ENCODE measurements at regions not wholly inside any gene's neighbourhood (a gene's known extent, or its start where the extent isn't known, plus 50 kb on each side); places are given as distances from the start of the nearest gene placed in this dataset.

DNA sequence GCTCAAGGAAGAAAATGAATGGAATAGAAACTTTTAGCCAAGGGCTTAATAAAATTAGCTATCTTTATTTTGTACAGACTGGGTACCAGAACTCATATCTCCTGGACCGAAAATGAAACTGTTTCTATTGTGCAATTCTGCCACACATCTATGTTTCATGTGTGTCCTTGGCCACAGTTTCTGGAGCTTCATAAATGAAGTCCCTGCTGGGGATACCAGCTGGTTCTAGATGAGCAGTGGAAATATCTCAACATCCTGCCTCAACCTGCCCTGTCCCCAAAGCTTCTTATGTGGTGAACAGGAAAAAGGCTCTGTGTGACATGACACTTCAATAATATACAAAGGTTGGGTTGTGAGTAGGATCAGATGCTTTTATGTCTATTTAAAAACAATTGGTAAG is 310.1 kb upstream of the SORCS1 start:
- DNase-seq (ENCODE audit: low spot score) = no peak
- H3K4me3 ChIP-seq = no peak overlapping the region
- no peak overlapping the region for H2AFZ ChIP-seq
- no peak for TF ChIP-seq EZH2 (IDR thresholded peaks at IDR 0.05; ENCODE audit: borderline replicate concordance)
- TF ChIP-seq EZH2phosphoT487 (IDR thresholded peaks at IDR 0.05; ENCODE audit: low read depth, severe bottlenecking, unreplicated experiment) = no peak
- TF ChIP-seq, protein P1, sequence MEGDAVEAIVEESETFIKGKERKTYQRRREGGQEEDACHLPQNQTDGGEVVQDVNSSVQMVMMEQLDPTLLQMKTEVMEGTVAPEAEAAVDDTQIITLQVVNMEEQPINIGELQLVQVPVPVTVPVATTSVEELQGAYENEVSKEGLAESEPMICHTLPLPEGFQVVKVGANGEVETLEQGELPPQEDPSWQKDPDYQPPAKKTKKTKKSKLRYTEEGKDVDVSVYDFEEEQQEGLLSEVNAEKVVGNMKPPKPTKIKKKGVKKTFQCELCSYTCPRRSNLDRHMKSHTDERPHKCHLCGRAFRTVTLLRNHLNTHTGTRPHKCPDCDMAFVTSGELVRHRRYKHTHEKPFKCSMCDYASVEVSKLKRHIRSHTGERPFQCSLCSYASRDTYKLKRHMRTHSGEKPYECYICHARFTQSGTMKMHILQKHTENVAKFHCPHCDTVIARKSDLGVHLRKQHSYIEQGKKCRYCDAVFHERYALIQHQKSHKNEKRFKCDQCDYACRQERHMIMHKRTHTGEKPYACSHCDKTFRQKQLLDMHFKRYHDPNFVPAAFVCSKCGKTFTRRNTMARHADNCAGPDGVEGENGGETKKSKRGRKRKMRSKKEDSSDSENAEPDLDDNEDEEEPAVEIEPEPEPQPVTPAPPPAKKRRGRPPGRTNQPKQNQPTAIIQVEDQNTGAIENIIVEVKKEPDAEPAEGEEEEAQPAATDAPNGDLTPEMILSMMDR (IDR thresholded peaks at IDR 0.05; ENCODE audit: poor library complexity) = no peak
- H3K9me2 ChIP-seq (replicated peaks; ENCODE audit: insufficient read depth) = no peaks in the 10 kb centered on the region
- no peak overlapping the region for H3K4me2 ChIP-seq
- H3K9me3 ChIP-seq (ENCODE audit: low read depth) = no peaks in the 10 kb centered on the region
- WGBS (ENCODE audit: low lambda C conversion rate, missing lambda C conversion rate) = 96% methylated on average over 1 of the region's 1 CpG
- H3K27ac ChIP-seq = no peak overlapping the region
- no peaks in the 10 kb centered on the region for H3K79me2 ChIP-seq
- H3K4me1 ChIP-seq (ENCODE audit: insufficient read depth) = no peaks in the 10 kb centered on the region
- H3K27me3 ChIP-seq = no peaks in the 10 kb centered on the region
- H3K36me3 ChIP-seq (replicated peaks; ENCODE audit: insufficient read depth, low read depth) = no peaks in the 10 kb centered on the region
- no peaks in the 10 kb centered on the region for H4K20me1 ChIP-seq (ENCODE audit: insufficient read depth, poor library complexity, severe bottlenecking)

DNA sequence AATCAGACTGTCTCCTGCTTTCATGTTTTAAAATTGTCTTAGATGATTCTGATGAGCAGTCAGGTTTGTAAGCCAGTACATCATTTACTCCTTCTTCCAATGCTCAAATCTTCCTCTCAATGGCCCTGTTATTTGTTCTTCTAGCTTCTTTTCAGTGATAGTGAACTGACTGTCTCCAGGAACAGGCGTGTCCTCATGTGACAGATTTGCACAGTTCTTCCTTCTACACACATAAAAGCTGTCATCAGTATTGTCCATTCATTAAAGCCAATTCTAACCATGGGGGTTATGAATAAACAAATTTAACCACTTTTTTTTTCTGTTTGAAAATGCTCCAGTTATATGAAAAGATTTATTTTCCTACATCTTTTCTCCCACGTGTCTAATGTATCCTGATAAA is 308.7 kb upstream of the SORCS1 start:
- H3K36me3 ChIP-seq (replicated peaks; ENCODE audit: insufficient read depth, low read depth) = no peaks in the 10 kb centered on the region
- H3K4me1 ChIP-seq (ENCODE audit: insufficient read depth) = no peaks in the 10 kb centered on the region
- no peaks in the 10 kb centered on the region for H3K9me2 ChIP-seq (replicated peaks; ENCODE audit: insufficient read depth)
- no peak overlapping the region for H3K27ac ChIP-seq
- TF ChIP-seq, protein P1 (IDR thresholded peaks at IDR 0.05; ENCODE audit: poor library complexity) = no peak
- no peak for TF ChIP-seq EZH2phosphoT487 (IDR thresholded peaks at IDR 0.05; ENCODE audit: low read depth, severe bottlenecking, unreplicated experiment)
- no peak for TF ChIP-seq EZH2 (IDR thresholded peaks at IDR 0.05; ENCODE audit: borderline replicate concordance)
- no peak for DNase-seq (ENCODE audit: low spot score)
- no peak overlapping the region for H2AFZ ChIP-seq
- H3K79me2 ChIP-seq = no peaks in the 10 kb centered on the region
- no peak overlapping the region for H3K4me2 ChIP-seq
- H3K4me3 ChIP-seq = no peak overlapping the region
- 76% methylated on average over 2 of the region's 2 CpGs for WGBS (ENCODE audit: low lambda C conversion rate, missing lambda C conversion rate)
- H3K27me3 ChIP-seq = no peaks in the 10 kb centered on the region
- H4K20me1 ChIP-seq (ENCODE audit: insufficient read depth, poor library complexity, severe bottlenecking) = no peaks in the 10 kb centered on the region
- no peaks in the 10 kb centered on the region for H3K9me3 ChIP-seq (ENCODE audit: low read depth)

DNA sequence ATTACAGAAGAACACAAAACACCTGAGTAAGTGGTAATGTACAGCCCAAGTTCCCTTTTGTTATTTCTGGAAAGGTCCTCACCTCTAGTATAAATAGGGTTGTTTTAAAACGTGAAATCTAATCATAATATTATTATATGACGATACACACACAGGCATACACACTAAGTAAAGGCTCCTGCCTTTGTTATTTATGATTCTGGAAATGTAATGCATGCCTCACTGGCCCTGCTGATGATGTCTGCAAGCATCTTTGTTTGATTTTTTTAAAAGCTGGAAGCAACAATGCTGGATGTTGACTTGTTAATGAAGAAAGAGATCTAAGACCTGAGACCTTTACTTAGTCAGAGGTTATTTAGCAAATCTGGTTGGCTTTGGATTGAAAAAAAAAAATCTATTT is 307.4 kb upstream of the SORCS1 start:
- H3K27ac ChIP-seq = no peak overlapping the region
- no peaks in the 10 kb centered on the region for H4K20me1 ChIP-seq (ENCODE audit: insufficient read depth, poor library complexity, severe bottlenecking)
- no peaks in the 10 kb centered on the region for H3K9me3 ChIP-seq (ENCODE audit: low read depth)
- H3K4me1 ChIP-seq (ENCODE audit: insufficient read depth) = no peaks in the 10 kb centered on the region
- no peak overlapping the region for H2AFZ ChIP-seq
- 80% methylated on average over 2 of the region's 2 CpGs for WGBS (ENCODE audit: low lambda C conversion rate, missing lambda C conversion rate)
- H3K4me3 ChIP-seq = no peak overlapping the region
- H3K27me3 ChIP-seq = no peaks in the 10 kb centered on the region
- no peaks in the 10 kb centered on the region for H3K9me2 ChIP-seq (replicated peaks; ENCODE audit: insufficient read depth)
- H3K36me3 ChIP-seq (replicated peaks; ENCODE audit: insufficient read depth, low read depth) = no peaks in the 10 kb centered on the region
- TF ChIP-seq, protein P1 (IDR thresholded peaks at IDR 0.05; ENCODE audit: poor library complexity) = no peak
- TF ChIP-seq EZH2 (IDR thresholded peaks at IDR 0.05; ENCODE audit: borderline replicate concordance) (no peak), EZH2phosphoT487 (IDR thresholded peaks at IDR 0.05; ENCODE audit: low read depth, severe bottlenecking, unreplicated experiment) (no peak)
- no peaks in the 10 kb centered on the region for H3K79me2 ChIP-seq
- no peak overlapping the region for H3K4me2 ChIP-seq
- DNase-seq (ENCODE audit: low spot score) = no peak

DNA sequence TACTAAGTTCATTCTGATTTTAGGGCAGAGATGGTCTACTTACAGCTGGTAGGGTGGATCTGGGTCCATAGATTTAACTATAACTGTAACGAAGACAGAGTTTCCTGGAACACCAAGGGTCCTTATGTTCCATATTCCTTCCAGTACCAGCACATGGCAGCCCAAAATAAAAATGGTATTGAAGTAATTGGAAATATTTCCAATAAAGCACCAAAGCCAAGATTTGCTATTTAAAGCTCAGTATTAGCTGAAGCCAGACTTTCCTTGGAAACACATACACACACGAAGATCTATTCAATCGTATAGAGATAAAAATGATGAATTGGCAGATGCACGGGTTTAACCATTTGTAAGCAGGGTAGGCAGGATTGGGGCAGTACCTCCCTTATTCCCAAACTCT is 289.1 kb upstream of the SORCS1 start:
- Histone ChIP-seq H3K79me2 (no peaks in the 10 kb centered on the region), H2AFZ (no peak overlapping the region), H3K9me3 (ENCODE audit: low read depth) (no peaks in the 10 kb centered on the region), H3K4me2 (no peak overlapping the region), H3K9me2 (replicated peaks; ENCODE audit: insufficient read depth) (no peaks in the 10 kb centered on the region), H3K4me3 (no peak overlapping the region), H3K36me3 (replicated peaks; ENCODE audit: insufficient read depth, low read depth) (no peaks in the 10 kb centered on the region), H3K27me3 (no peaks in the 10 kb centered on the region), H3K4me1 (ENCODE audit: insufficient read depth) (no peaks in the 10 kb centered on the region), H4K20me1 (ENCODE audit: insufficient read depth, poor library complexity, severe bottlenecking) (no peaks in the 10 kb centered on the region), H3K27ac (no peak overlapping the region)
- no peak for DNase-seq (ENCODE audit: low spot score)
- TF ChIP-seq, protein P1 (IDR thresholded peaks at IDR 0.05; ENCODE audit: poor library complexity) = no peak
- TF ChIP-seq EZH2 (IDR thresholded peaks at IDR 0.05; ENCODE audit: borderline replicate concordance) (no peak), EZH2phosphoT487 (IDR thresholded peaks at IDR 0.05; ENCODE audit: low read depth, severe bottlenecking, unreplicated experiment) (no peak)
- 72% methylated on average over 4 of the region's 4 CpGs for WGBS (ENCODE audit: low lambda C conversion rate, missing lambda C conversion rate)
